Pancreas (tissue), 10 donors: ENCODE measurements at regions not wholly inside any gene's neighbourhood (a gene's known extent, or its start where the extent isn't known, plus 50 kb on each side); places are given as distances from the start of the nearest gene placed in this dataset.
A peak's percentile ranks its signal among the peaks of the same experiment; 100 is the strongest.

Experiments
- ATAC-seq, 4 donors: fragments of 200-7000 bp; cut with Tn5 transposase; one replicate each; pipeline versions ENCODE4 v1.8.0 to v1.9.1; 2020; ENCODE audit warnings: mild to moderate bottlenecking in 4 of 4, moderate library complexity in 4 of 4
- DNase-seq, 6 donors: peaks; one replicate each; pipeline ENCODE4 v3.0.0-alpha.2; 2020
- FAIRE-seq: peaks from 2 replicates; lab custom pipeline; 2012; peaks lifted over from hg19 to GRCh38; lab: Jason Lieb, UNC
- H3K27ac ChIP-seq, 4 donors: fragments of 200-600 bp; sonication (generic); 1 replicate in 3 of 4; 2 replicates in 1 of 4; pipeline versions ENCODE4 v1.5.0 to v1.8.0; 2020
- H3K27me3 ChIP-seq, 4 donors: fragments of 200-600 bp; one replicate each; pipeline ENCODE4 v1.8.0; 2021
- H3K36me3 ChIP-seq, 3 donors: fragments of 200-600 bp; sonication (generic) in 1 of 3; one replicate each; pipeline versions ENCODE4 v1.5.0 to v1.8.0; 2020 to 2021
- H3K4me1 ChIP-seq, 3 donors: fragments of 200-600 bp; one replicate each; pipeline ENCODE4 v1.8.0; 2021
- H3K4me3 ChIP-seq, 4 donors: fragments of 200-600 bp; sonication (generic) in 2 of 4; one replicate each; pipeline versions ENCODE4 v1.5.0 to v1.8.0; 2020 to 2021
- H3K9me3 ChIP-seq, 4 donors: fragments of 200-600 bp; one replicate each; pipeline ENCODE4 v1.8.0; 2021
- CTCF ChIP-seq, 4 donors: fragments of 200-600 bp; sonication (generic) in 3 of 4; IDR thresholded peaks; one replicate each; pipeline versions ENCODE4 v1.5.0 to v1.8.0; 2021; ENCODE audit warnings: antibody characterized with exemption in 4 of 4
- WGBS, 2 donors: extraction: QIAGEN DNeasy Blood & Tissue Kit; methylation state at CpG; one replicate each; pipeline ENCODE4 v1.1.7; 2013; 5-methylcytosine and 5-hydroxymethylcytosine counted together
- intact Hi-C, 3 donors: fragments of 100-400 bp; cut with DNase I; formaldehyde crosslinking; loops; one replicate each; pipeline versions ENCODE4 v1.11.1 to v1.14.2; 2022
- donor health status: healthy with polysubstance abuse.
- donor health status: DM: no; HTN: no; CAD: no; lungs with moderate emphysema.
- donor health status: DM: no; HTN: no; CAD: no.
- donor health status: control.
- donor health status: control.
- donor health status: Bipolar disorder and iron deficiency.
- donor health status: DM: yes; HTN: yes; CAD: no.
- donor health status: DM: no; HTN: no; CAD: no.
- donor health status: DM: no; HTN: no; CAD: no.
- donor health status: DM: yes; HTN: yes; CAD: no.

DNA sequence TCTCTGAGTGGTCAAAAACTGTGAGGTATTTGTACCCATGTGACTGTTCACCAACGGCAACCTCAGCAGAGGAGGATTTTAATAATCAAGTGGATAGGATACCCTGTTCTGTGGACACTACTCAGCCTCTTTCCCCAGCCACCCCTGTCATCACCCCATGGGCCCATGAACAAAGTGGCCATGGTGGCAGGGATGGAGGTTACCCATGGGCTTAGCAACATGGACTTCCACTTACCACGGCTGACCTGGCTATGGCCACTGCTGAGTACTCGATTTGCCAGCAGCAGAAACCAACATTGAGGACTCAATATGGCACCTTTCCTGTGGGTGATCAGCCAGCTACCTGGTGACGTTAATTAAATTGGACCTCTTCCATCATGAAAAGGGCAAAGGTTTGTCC, 1782.7 kb downstream of the PLA2G4A start:
- no peaks in the 10 kb centered on the region for H3K4me1 ChIP-seq
- 58 to 70% methylated on average over 4 of the region's 4 CpGs for WGBS, 2 donors
- ATAC-seq (no peak), FAIRE-seq (no peak), DNase-seq (peak in 1 of 6 donors; percentile 17)
- no peak overlapping the region for H3K27ac ChIP-seq
- TF ChIP-seq CTCF (IDR thresholded peaks at IDR 0.05): no peak
- H3K36me3 ChIP-seq: no peaks in the 10 kb centered on the region
- no peaks in the 10 kb centered on the region for H3K27me3 ChIP-seq
- H3K9me3 ChIP-seq: no peaks in the 10 kb centered on the region
- no peak overlapping the region for H3K4me3 ChIP-seq
- intact Hi-C loops: no loop called here

GRCh38 chr1:188615321-188615720, 1786.6 kb downstream of the PLA2G4A start:
- ATAC-seq: no peak
- DNase-seq: no peak
- H3K27me3 ChIP-seq: no peaks in the 10 kb centered on the region
- WGBS, 2 donors: 52 to 78% methylated on average over 1 of the region's 1 CpG
- intact Hi-C loops: no loop called here
- H3K9me3 ChIP-seq: no peaks in the 10 kb centered on the region
- H3K4me1 ChIP-seq: no peaks in the 10 kb centered on the region
- no peak overlapping the region for H3K27ac ChIP-seq
- TF ChIP-seq CTCF (IDR thresholded peaks at IDR 0.05): no peak
- FAIRE-seq: no peak
- no peak overlapping the region for H3K4me3 ChIP-seq
- no peaks in the 10 kb centered on the region for H3K36me3 ChIP-seq

DNA sequence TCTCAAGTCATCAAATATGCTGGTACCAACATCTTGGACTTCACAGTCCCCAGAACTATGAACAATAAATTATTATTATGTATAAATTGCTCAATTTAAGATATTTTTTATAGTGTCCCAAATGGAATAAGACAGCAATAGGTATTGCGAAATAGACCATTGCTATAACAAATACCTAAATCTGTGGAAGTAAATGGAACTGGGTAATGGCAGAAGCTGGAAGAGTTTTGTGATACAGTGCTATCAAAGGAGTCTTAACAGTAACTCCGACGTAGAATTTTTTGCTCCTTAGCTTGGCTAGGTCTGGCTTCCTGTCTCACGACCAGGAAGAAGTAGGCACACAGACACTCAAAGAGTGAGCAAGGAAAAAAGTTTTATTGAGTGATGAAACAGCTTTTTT, 1791.5 kb downstream of the PLA2G4A start:
- no peak for ATAC-seq
- H3K27me3 ChIP-seq: no peaks in the 10 kb centered on the region
- H3K36me3 ChIP-seq: no peaks in the 10 kb centered on the region
- no peak for TF ChIP-seq CTCF (IDR thresholded peaks at IDR 0.05)
- no peaks in the 10 kb centered on the region for H3K4me1 ChIP-seq
- H3K9me3 ChIP-seq: no peaks in the 10 kb centered on the region
- H3K27ac ChIP-seq: no peak overlapping the region
- no peak for DNase-seq
- FAIRE-seq: no peak
- no peak overlapping the region for H3K4me3 ChIP-seq
- 66 to 77% methylated on average over 4 of the region's 4 CpGs for WGBS, 2 donors
- intact Hi-C loops: no loop called here

DNA sequence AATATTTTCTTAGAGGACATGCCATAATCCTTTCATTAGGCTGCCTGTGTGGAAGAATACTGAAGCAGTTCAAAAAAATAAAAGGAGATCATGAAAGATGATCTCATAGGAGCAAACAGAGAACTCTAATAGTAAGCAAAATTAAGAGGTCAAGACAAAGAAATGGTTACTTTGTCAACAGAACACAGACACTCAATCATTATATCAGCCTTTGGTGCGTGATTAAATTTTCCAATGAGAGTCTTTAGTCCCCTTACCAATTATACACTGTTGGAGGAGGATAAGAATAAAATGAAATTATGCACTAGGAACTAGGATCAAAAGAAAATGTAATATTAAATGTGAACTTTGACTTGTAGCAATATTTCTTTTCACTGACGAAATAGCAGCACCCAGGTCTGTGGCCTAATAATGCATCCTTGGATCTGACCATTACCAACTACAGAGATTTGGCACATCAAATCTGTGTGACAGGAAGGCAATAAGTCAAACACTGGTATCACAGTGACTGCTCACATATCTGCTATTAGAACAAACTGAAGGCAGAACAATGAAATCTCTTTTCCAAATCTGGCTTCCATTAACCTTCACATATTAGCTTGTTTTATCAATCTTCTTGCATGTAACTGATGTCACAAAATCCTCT, 1812.9 kb downstream of the PLA2G4A start:
- H3K4me3 ChIP-seq: no peak overlapping the region
- 27 to 44% methylated on average over 2 of the region's 2 CpGs for WGBS, 2 donors
- H3K36me3 ChIP-seq: no peaks in the 10 kb centered on the region
- no peak for ATAC-seq
- no peaks in the 10 kb centered on the region for H3K4me1 ChIP-seq
- no peak overlapping the region for H3K27ac ChIP-seq
- no peak for FAIRE-seq
- no peak for DNase-seq
- no peaks in the 10 kb centered on the region for H3K27me3 ChIP-seq
- intact Hi-C loops: no loop called here
- H3K9me3 ChIP-seq: no peaks in the 10 kb centered on the region
- no peak for TF ChIP-seq CTCF (IDR thresholded peaks at IDR 0.05)

DNA sequence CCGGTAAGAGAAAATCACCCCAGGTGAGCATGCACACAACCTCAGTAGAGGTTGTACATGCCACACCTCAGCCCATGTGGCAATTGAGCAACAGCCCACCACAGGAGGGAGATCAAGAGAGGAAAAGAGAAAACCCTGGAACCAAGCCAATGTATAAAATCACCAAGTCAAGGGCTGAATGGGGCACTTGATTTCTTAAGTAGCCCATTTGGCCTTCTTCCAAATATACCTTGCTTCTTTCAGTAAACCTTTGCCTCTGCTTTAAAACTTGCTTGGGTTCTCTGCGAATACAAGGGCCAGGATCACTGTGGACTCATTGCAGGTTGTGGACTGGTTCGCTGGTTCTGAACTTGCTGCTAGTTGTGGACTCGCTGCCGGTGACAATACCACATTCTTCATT, 1814.0 kb downstream of the PLA2G4A start:
- ATAC-seq (no peak), DNase-seq (no peak), FAIRE-seq (no peak)
- WGBS, 2 donors: 83 to 89% methylated on average over 5 of the region's 5 CpGs
- H3K4me1 ChIP-seq: no peaks in the 10 kb centered on the region
- TF ChIP-seq CTCF (IDR thresholded peaks at IDR 0.05): no peak
- H3K36me3 ChIP-seq: no peaks in the 10 kb centered on the region
- H3K4me3 ChIP-seq: no peak overlapping the region
- H3K9me3 ChIP-seq: no peaks in the 10 kb centered on the region
- intact Hi-C loops: no loop called here
- no peaks in the 10 kb centered on the region for H3K27me3 ChIP-seq
- no peak overlapping the region for H3K27ac ChIP-seq
